ENCODE measurements at regions not wholly inside any gene's neighbourhood (a gene's known extent, or its start where the extent isn't known, plus 50 kb on each side); places are given as distances from the start of the nearest gene placed in this dataset.

DNA sequence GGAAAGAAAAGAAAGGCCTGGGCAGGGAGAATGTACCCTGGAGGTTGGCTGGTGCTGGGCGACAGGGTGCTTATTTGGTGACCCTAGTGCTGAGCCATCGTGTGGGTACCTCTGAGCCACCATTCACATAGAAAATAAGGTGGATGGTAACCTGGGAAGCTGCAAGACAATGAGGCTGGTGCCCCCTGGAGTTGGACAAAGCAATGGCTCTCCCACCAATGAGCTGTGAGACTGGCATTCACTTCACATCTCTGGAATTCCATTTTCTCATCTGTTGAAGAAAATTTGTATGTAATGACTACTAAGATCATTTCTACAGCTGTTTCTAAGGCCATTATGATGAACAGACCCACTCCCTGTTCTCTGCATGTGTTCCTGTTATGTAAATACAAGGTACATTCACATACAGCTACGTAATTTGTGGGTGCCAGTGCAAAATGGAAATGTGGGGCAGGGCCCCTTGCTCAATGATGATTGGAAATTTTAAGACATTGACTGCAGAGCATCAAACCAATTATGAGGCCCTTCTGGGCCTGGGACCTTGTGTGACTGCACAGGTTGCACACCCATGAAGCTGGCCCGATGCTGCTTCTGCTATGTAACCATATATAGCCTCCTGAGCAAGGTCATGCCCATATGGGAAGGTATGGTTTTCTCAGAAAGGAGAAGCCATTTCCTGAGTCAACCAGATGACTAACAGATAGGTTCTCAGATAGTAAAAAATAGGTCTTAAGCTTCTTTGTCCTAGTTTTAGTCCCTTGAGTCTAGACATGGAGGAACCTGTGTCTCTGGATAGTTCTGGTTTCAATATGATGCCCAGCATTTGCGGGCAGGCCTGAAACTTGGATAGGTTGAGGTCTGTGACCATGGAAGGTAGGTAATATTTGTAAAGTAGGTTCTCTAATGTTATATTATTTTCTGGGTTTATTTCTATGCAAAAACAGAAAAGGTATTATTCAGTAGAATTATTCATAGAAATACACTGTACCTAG is 63.4 kb upstream of the IGF1 start:
- TF ChIP-seq POLR2A (IDR thresholded peaks at IDR 0.05; ENCODE audit: low read depth), result no peak
- TF ChIP-seq EP300 (IDR thresholded peaks at IDR 0.05), result no peak
